GM12878 (cell line): ENCODE measurements at regions not wholly inside any gene's neighbourhood (a gene's known extent, or its start where the extent isn't known, plus 50 kb on each side); places are given as distances from the start of the nearest gene placed in this dataset.

ENCODE experiments used
- ATAC-seq: fragments of 200-7000 bp; cut with Tn5 transposase; 3 replicates; pipeline ENCODE4 v1.9.1; 2020; ENCODE audit warnings: mild to moderate bottlenecking, moderate library complexity
- BruUV-seq: library from RNA; stranded (reverse); fragments of 400-500 nt; replicated peaks from 2 replicates; lab custom pipeline; 2021; lab: Mats Ljungman, UMichigan
- CTCF ChIA-PET: fragments of 300-600 bp; sonication (Branson Sonifier 250); formaldehyde crosslinking; extraction: SDS; loops from one replicate; lab custom pipeline; 2021; ENCODE audit warnings: inconsistent platforms; lab: Yijun Ruan, JAX
- POLR2A ChIA-PET: fragments of 350-600 bp; formaldehyde crosslinking; extraction: SDS; loops from one replicate; lab custom pipeline; 2021; ENCODE audit warnings: inconsistent platforms; lab: Charles Lee
- RAD21 ChIA-PET: fragments of 300-600 bp; sonication (Branson Sonifier 250); formaldehyde crosslinking; loops from one replicate; lab custom pipeline; 2023; ENCODE audit warnings: antibody characterized with exemption; ENCODE audit not compliant: unreplicated experiment; lab: Charles Lee
- SMC1A ChIA-PET: fragments of 300-600 bp; sonication (Branson Sonifier 250); formaldehyde crosslinking; loops from one replicate; lab custom pipeline; 2023; ENCODE audit not compliant: unreplicated experiment, uncharacterized antibody; lab: Charles Lee
- DNase-seq: peaks from one replicate; pipeline ENCODE4 v3.0.0-alpha.2; 2011; ENCODE audit warnings: low read depth, low spot score
- FAIRE-seq: peaks from 3 replicates; lab custom pipeline; 2011; peaks lifted over from hg19 to GRCh38; lab: Jason Lieb, UNC
- H2AFZ ChIP-seq: 2 replicates; pipeline ENCODE4 v1.6.0; 2011; ENCODE audit warnings: low read depth, low read length, control low read depth; ENCODE audit not compliant: control insufficient read depth
- H3K27ac ChIP-seq: 2 replicates; pipeline ENCODE4 v1.5.1; 2011; ENCODE audit warnings: control low read depth; ENCODE audit not compliant: control insufficient read depth, insufficient read depth
- H3K27me3 ChIP-seq, 2 experiments: replicated peaks in 1 of 2; 2 replicates each; pipeline versions ENCODE4 v1.6.0 to v1.6.1; 2011; ENCODE audit warnings: low read length in 1 of 2; ENCODE audit not compliant: control insufficient read depth in 2 of 2, insufficient read depth in 2 of 2
- H3K36me3 ChIP-seq, 2 experiments: 2 replicates each; pipeline ENCODE4 v1.5.1; 2011; ENCODE audit warnings: low read length in 1 of 2; ENCODE audit not compliant: control insufficient read depth in 2 of 2, insufficient read depth in 2 of 2
- H3K4me1 ChIP-seq: 2 replicates; pipeline ENCODE4 v1.6.1; 2011; ENCODE audit warnings: mild to moderate bottlenecking, low read length, moderate library complexity, mixed read lengths; ENCODE audit not compliant: control insufficient read depth, insufficient read depth
- H3K4me2 ChIP-seq: 2 replicates; pipeline ENCODE4 v1.6.0; 2011; ENCODE audit warnings: control low read depth; ENCODE audit not compliant: control insufficient read depth, insufficient read depth
- H3K4me3 ChIP-seq: fragments of 200-600 bp; sonication (generic); 2 replicates; pipeline ENCODE4 v1.5.1; 2016
- H3K79me2 ChIP-seq: 2 replicates; pipeline ENCODE4 v1.6.0; 2011; ENCODE audit warnings: low read length; ENCODE audit not compliant: control insufficient read depth, insufficient read depth
- H3K9ac ChIP-seq: 2 replicates; pipeline ENCODE4 v1.8.0; 2011; ENCODE audit warnings: low read length, control low read depth, mixed read lengths; ENCODE audit not compliant: control insufficient read depth, insufficient read depth
- H3K9me3 ChIP-seq: replicated peaks from 3 replicates; pipeline ENCODE4 v1.5.1; 2011; ENCODE audit warnings: mild to moderate bottlenecking, low read length; ENCODE audit not compliant: control insufficient read depth, insufficient read depth
- H4K20me1 ChIP-seq: 2 replicates; pipeline ENCODE4 v1.6.0; 2011; ENCODE audit not compliant: control insufficient read depth, insufficient read depth
- BHLHE40 ChIP-seq, 2 experiments: fragments of 450-650 bp in 1 of 2; IDR thresholded peaks; 2 replicates each; pipeline ENCODE4 v1.6.1; 2011 to 2017; ENCODE audit warnings: low read depth in 2 of 2, borderline replicate concordance in 1 of 2, improper control_type of control experiment in 1 of 2, low read length in 1 of 2, mild to moderate bottlenecking in 1 of 2
- CEBPB ChIP-seq, 2 experiments: fragments of 150-350 bp in 1 of 2; IDR thresholded peaks; 2 replicates each; pipeline ENCODE4 v1.6.1; 2012 to 2014; ENCODE audit warnings: low read depth in 2 of 2, low read length in 2 of 2, borderline replicate concordance in 1 of 2, inconsistent platforms in 1 of 2
- DPF2 ChIP-seq: fragments of 450-650 bp; IDR thresholded peaks from 2 replicates; pipeline ENCODE4 v1.6.1; 2017; ENCODE audit warnings: mild to moderate bottlenecking
- ESRRA ChIP-seq: IDR thresholded peaks from 2 replicates; pipeline ENCODE4 v1.6.1; 2012; ENCODE audit warnings: mild to moderate bottlenecking, low read length, improper control_type of control experiment
- EZH2 ChIP-seq: IDR thresholded peaks from 2 replicates; pipeline ENCODE4 v1.6.1; 2012; ENCODE audit warnings: low read depth, mild to moderate bottlenecking, control low read depth, inconsistent platforms, low read length, borderline replicate concordance; ENCODE audit not compliant: control insufficient read depth
- JUNB ChIP-seq: IDR thresholded peaks from 2 replicates; pipeline ENCODE4 v1.6.1; 2016; ENCODE audit warnings: antibody characterized with exemption, mild to moderate bottlenecking
- LARP7 ChIP-seq: fragments of 450-650 bp; IDR thresholded peaks from 2 replicates; pipeline ENCODE4 v1.6.1; 2017; ENCODE audit warnings: mild to moderate bottlenecking
- MYB ChIP-seq: fragments of 150-350 bp; IDR thresholded peaks from 2 replicates; pipeline ENCODE4 v1.6.1; 2014; ENCODE audit warnings: mild to moderate bottlenecking, low read depth, low read length, borderline replicate concordance
- POLR2AphosphoS5 ChIP-seq: IDR thresholded peaks from 2 replicates; pipeline ENCODE4 v1.6.1; 2011; ENCODE audit warnings: mild to moderate bottlenecking, low read length, inconsistent platforms
- REST ChIP-seq: IDR thresholded peaks from 2 replicates; pipeline ENCODE4 v1.6.1; 2012; ENCODE audit warnings: mild to moderate bottlenecking, low read depth, low read length
- SUZ12 ChIP-seq: fragments of 200-600 bp; sonication (generic); IDR thresholded peaks from one replicate; pipeline ENCODE4 v1.6.1; 2018; ENCODE audit warnings: antibody characterized with exemption, mild to moderate bottlenecking; ENCODE audit not compliant: unreplicated experiment
- TAF1 ChIP-seq: IDR thresholded peaks from 2 replicates; pipeline ENCODE4 v1.6.1; 2011; ENCODE audit warnings: mild to moderate bottlenecking, low read depth, low read length, borderline replicate concordance
- ZNF24 ChIP-seq: fragments of 450-650 bp; IDR thresholded peaks from 2 replicates; pipeline ENCODE4 v1.6.1; 2017; ENCODE audit warnings: antibody characterized with exemption, mild to moderate bottlenecking
- WGBS: methylation state at CpG from one replicate; pipeline ENCODE4 v1.1.6; 2016; ENCODE audit warnings: low lambda C conversion rate; ENCODE audit not compliant: insufficient replicate concordance, insufficient coverage; ENCODE audit errors: missing lambda C conversion rate; 5-methylcytosine and 5-hydroxymethylcytosine counted together
- in situ Hi-C: fragments of 300-500 bp; cut with MboI; formaldehyde crosslinking; loops from 9 replicates; pipeline ENCODE4 v1.14.3; 2018; ENCODE audit warnings: mixed read lengths
- intact Hi-C: fragments of 100-400 bp; cut with micrococcal nuclease; formaldehyde crosslinking; loops from one replicate; pipeline ENCODE4 v1.14.2; 2022; ENCODE audit not compliant: unreplicated experiment
- TF ChIP-seq, protein P1 (sequence below): fragments of 450-650 bp; IDR thresholded peaks from 2 replicates; pipeline ENCODE4 v1.6.1; 2017; ENCODE audit warnings: antibody characterized with exemption, mild to moderate bottlenecking, moderate library complexity
- TF ChIP-seq, protein P2 (sequence below): fragments of 450-650 bp; IDR thresholded peaks from 2 replicates; pipeline ENCODE4 v1.6.1; 2018; ENCODE audit warnings: mild to moderate bottlenecking, low read depth, moderate library complexity; ENCODE audit not compliant: partially characterized antibody

DNA sequence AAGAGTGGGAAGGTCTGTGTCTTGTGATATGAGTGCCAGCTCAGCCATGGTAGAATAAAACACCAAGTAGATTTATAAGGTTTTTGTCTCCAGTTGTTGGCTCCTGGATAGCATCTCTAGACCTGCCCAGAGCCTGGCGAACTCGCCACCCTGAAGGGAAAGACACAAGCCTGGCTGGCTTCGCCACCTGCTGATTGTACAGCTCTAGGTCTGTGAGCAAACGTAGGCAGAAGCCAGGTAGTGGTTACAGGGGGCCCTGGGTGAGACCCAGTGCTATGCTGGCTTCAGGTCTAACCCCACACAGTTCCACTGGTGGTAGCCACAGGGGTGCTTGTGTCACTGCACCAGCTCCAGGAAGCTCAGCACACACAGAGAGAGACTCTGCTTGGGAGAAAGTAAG lies 100.5 kb downstream of the BLTP1 start:
- POLR2A ChIA-PET: no interaction called here
- Histone ChIP-seq H3K4me3 (no peak overlapping the region), H3K27ac (no peak overlapping the region), H3K4me2 (no peak overlapping the region), H3K79me2 (no peaks in the 10 kb centered on the region), H4K20me1 (no peaks in the 10 kb centered on the region), H3K9ac (no peak overlapping the region), H3K4me1 (no peaks in the 10 kb centered on the region), H3K36me3 (peaks cover 0 to 3% of the 10 kb centered on the region in 2 experiments; a peak in 2 of 4 replicates), H3K27me3 (no peaks in the 10 kb centered on the region), H2AFZ (no peak overlapping the region), H3K9me3 (no peaks in the 10 kb centered on the region)
- no TSS peak for BruUV-seq
- DNase-seq (no peak), FAIRE-seq (no peak), ATAC-seq (no peak)
- CTCF ChIA-PET: no interaction called here
- intact Hi-C loops (no loop called here), in situ Hi-C loops (no loop called here)
- RAD21 ChIA-PET: no interaction called here
- SMC1A ChIA-PET: no interaction called here
- WGBS: 95% methylated on average over 4 of the region's 4 CpGs
- no peak for TF ChIP-seq ZNF24
- TF ChIP-seq SUZ12: no peak
- no peak for TF ChIP-seq LARP7
- no peak for TF ChIP-seq EZH2
- no peak for TF ChIP-seq MYB
- no peak for TF ChIP-seq ESRRA
- no peak for TF ChIP-seq BHLHE40 (IDR thresholded peaks at IDR 0.05; ENCODE audit: borderline replicate concordance in 1 of 2, low read depth in 2 of 2, low read length in 1 of 2)
- no peak for TF ChIP-seq DPF2
- TF ChIP-seq REST: no peak
- no peak for TF ChIP-seq POLR2AphosphoS5
- TF ChIP-seq JUNB: no peak
- TF ChIP-seq CEBPB (IDR thresholded peaks at IDR 0.05; ENCODE audit: borderline replicate concordance in 1 of 2, low read depth in 2 of 2, low read length in 2 of 2): no peak
- TF ChIP-seq, protein P1, sequence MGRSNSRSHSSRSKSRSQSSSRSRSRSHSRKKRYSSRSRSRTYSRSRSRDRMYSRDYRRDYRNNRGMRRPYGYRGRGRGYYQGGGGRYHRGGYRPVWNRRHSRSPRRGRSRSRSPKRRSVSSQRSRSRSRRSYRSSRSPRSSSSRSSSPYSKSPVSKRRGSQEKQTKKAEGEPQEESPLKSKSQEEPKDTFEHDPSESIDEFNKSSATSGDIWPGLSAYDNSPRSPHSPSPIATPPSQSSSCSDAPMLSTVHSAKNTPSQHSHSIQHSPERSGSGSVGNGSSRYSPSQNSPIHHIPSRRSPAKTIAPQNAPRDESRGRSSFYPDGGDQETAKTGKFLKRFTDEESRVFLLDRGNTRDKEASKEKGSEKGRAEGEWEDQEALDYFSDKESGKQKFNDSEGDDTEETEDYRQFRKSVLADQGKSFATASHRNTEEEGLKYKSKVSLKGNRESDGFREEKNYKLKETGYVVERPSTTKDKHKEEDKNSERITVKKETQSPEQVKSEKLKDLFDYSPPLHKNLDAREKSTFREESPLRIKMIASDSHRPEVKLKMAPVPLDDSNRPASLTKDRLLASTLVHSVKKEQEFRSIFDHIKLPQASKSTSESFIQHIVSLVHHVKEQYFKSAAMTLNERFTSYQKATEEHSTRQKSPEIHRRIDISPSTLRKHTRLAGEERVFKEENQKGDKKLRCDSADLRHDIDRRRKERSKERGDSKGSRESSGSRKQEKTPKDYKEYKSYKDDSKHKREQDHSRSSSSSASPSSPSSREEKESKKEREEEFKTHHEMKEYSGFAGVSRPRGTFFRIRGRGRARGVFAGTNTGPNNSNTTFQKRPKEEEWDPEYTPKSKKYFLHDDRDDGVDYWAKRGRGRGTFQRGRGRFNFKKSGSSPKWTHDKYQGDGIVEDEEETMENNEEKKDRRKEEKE: no peak
- TF ChIP-seq TAF1: no peak
- TF ChIP-seq, protein P2, sequence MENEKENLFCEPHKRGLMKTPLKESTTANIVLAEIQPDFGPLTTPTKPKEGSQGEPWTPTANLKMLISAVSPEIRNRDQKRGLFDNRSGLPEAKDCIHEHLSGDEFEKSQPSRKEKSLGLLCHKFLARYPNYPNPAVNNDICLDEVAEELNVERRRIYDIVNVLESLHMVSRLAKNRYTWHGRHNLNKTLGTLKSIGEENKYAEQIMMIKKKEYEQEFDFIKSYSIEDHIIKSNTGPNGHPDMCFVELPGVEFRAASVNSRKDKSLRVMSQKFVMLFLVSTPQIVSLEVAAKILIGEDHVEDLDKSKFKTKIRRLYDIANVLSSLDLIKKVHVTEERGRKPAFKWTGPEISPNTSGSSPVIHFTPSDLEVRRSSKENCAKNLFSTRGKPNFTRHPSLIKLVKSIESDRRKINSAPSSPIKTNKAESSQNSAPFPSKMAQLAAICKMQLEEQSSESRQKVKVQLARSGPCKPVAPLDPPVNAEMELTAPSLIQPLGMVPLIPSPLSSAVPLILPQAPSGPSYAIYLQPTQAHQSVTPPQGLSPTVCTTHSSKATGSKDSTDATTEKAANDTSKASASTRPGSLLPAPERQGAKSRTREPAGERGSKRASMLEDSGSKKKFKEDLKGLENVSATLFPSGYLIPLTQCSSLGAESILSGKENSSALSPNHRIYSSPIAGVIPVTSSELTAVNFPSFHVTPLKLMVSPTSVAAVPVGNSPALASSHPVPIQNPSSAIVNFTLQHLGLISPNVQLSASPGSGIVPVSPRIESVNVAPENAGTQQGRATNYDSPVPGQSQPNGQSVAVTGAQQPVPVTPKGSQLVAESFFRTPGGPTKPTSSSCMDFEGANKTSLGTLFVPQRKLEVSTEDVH: no peak
